Activated CD4-positive, alpha-beta T cell treated with anti-CD3 and anti-CD28 coated beads for 4 hours (primary cell): ENCODE measurements at regions not wholly inside any gene's neighbourhood (a gene's known extent, or its start where the extent isn't known, plus 50 kb on each side); places are given as distances from the start of the nearest gene placed in this dataset.
"Not testable (repeated sequence)": the region's sequence is repeated elsewhere in the genome, so short reads cannot be mapped to it uniquely, and the experiment has no call there.

ENCODE experiments used
- DNase-seq, 2 donors: peaks; one replicate each; pipeline ENCODE4 v3.0.0-alpha.2; 2020

DNA sequence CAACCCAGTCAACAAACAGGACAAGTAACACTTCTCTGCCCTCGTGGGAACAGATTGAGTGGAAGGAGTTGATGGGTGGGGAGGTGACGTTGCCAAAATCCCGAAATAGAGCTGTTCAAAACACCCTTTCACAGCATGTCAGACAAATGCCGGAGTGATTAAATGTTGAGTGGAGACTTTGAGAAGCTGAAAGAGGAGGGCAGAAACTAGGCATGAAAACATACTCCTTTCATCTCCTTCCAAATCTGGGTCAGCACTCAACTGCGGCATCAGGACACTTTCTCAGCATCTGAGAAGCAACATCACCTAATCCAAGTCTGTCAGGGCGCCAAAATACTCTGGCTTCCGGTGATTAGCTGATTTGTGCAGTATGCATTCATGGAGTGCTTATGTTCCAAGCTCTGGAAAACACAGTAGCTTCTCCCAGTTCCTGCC is 51.5 kb upstream of the MRI1 start:
- DNase-seq: no peak

DNA sequence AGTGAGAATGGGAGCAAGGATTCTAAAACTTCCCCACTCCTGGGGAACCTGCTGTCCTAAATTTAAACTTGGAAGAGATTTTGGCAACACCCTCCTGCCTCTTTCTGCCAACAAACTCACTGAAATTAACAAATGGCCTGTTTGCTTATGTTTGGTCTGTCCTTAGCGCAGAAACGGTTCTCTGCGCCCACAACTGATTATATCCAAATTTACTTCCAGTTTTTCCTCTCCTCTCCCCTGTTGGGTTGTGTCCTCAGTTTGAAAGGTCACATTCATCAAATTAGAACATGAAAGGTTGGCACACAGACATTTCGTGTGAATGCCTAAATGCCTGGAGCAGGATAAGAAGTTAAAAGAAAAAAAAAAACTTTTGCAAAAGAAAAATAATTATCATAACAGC is 56.4 kb upstream of the MRI1 start:
- DNase-seq: no peak

DNA sequence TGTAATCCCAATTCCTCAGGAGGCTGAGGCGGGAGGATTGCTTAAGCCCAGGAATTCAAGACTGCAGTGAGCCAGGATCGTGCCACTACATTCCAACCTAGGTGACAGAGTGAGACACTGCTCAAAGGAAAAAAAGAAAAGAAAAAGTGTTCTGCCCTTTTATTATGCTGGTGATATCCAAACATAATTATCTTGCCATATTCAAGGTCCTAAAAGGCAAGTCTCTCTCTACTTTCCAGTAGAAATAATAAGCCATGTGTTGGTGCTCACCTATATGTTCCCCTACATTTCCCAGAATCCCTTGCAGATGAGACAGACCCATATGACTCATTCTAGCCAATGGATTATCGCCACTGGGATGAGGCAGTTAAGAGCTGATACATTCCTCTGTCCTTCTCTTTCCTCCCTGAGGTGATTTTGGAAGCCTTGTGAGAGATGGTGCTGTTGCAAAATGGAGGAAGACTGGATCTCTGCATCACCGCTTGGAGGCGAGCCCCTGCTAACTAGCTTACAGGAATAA is 58.3 kb upstream of the MRI1 start:
- no peak for DNase-seq

DNA sequence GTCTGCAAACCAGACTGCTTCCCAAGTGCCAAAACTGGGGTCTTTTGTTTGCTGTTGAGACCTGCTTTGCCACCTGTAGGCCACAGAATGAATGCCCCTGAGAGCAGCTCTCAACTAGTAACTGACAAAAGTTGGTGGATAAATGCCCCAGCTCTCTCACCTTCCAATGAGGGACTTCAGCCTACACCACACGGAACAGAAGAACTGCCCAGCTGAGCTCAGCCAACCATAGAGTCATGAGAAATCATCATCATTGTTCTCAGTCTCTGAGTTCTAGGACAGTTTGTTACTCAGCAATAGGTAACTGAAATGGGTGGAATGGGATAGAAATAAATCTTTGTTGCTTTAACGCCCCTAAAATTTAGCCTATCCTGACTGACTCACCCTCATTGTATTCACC is 59.1 kb upstream of the MRI1 start:
- no peak for DNase-seq

DNA sequence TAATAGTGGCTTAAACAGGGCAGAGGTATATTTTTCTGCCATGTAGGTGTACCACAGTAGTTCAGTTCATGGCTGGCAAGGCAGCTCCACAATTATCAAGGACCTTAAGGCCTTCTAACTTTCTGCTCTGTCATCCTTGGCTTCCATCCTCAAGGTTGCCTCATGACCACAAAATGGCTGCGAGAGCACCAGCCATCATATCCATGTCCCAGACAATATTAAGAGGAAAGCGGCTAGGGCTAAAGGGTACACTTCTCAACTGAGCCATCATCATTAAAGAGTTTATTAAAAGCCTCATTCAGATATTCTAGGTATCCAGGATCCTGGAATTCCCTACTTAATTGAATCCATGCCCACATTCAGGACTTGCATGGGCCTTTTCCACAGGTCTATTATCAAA is 62.7 kb upstream of the MRI1 start:
- no peak for DNase-seq

DNA sequence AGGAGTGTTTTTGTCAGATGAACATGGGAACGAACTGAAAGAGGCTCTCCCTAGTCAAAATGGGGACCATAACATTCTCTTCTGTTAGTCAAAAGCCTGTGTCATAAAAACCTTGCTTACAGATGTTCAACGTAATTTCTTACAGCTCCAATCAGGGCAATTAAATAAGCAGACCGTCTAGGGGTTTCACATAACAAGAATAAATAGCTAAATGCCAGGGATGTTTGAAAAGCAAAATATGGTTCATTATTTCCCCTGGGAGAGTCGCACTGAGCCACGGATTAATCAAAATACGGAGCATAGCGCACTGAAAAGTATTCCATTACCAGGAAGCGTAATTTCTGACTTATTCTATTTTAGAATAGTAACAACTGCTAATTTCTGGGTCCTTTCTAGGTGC is 63.7 kb upstream of the MRI1 start:
- DNase-seq: no peak

DNA sequence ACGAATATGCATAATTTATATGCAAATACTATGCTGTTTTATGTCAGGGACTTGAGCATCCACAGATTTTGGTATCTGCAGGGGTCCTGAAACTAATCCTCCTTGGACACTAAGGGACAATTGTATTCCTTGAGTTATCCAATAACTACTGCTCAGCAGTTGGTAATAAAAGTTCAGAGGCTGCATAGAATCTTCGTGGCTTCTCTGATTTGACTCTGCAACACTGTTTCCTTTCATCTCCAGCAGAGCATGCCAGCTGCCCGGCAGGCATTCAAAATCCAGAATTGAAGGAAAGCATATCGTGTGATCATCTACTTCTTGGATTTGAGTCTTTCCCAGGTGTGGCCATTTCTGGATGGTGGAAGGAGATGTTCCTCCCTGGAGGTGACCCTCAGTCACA is 64.5 kb upstream of the MRI1 start:
- DNase-seq: no peak

DNA sequence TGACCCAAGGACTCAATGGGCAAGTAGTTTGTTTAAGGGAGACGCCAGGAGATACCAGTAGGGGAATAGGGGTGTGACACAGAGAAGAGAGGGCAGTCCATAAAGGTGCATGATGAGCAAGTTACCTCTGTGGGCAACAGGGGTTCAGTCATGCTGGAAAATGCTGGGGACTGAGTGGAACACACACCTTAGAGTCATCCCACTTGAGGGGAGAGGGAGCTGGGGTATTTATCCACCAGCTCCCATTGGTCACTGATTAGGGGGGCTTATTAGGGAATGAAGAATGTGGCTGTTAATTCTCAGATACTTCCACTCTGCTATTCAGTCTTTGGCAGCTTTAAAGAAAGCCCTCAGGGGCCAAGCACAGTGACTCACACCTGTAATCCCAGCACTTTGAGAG is 67.5 kb upstream of the MRI1 start:
- no peak for DNase-seq

DNA sequence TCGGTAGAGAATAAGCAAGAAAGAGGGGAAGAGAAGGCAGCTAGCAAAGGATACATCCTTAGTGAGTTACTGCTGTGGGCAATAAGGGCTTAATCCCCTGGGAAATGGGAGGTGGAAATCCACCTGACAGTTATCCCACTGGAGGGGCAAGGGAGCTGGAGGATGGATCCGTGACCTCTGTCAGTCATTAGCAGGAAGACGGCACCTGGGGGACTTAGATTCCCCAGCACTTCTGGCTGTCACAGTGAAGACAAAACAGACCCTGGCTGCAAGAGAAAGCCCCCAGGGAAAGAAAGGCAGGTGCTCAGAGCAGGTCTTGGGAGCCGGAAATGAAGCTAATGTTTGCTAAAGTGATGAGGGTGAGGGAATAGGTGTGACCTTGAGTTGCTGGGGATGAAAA is 70.4 kb upstream of the MRI1 start:
- no peak for DNase-seq

DNA sequence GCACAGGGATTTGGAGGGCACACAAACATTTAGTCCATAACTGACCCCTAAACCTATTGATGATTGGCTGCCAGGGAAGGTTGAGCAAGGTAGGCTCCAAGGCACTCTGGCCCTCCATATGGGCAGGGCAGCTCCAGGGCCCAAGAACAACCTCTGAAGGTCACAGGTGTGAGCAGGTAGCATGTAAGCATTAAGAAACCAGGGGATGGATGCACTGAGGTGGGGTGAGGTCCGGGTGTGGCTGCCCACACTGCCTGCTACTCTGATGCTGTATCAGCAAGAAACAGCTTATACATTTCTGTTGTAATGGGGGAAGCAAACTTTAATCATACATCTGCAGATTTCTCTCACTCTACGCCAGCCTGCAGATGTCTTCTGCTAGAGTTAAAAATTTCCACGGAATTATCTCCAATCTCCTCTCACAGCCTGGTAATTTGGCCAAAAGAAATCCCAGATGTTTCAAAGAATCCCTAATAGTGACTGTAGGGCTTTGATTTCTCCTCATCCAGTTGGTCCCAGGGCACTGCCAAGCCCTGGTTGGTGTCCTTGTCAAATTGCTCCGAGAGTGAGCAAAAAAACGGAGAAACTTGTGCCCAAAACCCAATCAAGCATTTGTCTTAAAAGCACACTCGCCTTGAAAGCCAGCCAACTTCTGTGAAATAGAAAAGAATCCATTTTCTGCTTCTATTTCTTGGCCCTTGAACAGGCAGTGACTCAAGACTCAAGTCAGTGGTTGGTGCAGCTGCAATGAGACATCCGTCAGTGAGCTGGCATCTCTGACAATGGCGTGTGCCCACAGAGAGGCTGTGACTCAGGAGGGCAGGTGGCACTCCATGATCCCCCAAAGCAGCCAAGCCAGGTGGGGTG is 72.5 kb upstream of the MRI1 start:
- DNase-seq: no peak

DNA sequence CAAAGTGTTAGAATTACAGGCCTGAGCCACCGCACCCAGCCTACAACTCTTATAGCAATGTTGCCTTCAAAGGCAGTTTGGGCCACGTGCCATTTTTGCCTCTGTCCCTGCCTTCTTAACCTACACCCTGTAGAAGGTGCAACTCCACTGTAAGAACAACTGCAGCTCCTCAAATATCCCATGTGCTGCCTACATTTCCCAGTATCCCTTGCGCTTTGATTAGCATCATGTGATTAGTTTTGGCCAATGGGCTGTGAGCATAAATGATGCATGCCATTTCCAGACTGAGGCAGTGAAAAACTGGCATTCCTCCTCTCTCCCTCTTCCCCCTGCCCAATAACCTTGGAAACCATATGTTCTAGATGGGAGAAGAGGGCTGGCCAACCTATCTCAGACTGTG is 75.2 kb upstream of the MRI1 start:
- no peak for DNase-seq

DNA sequence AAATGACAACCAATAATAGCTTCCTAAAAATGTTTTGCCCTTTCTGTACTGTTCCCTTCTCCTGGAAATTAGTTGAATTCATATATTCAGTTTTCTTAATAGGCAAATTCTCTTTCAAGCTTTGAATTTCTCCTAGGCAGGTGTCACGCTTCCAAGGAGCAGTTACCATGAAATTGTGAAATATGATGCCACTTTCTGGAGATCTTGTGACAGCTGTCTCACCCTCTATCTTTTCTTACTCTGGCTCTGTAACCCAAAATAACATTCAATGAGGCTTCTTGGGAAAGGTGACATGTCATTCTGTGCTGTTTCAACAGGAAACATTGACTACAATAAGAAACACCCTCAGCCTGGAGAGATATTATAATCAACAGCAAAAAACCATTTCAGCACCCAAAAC is 80.3 kb upstream of the MRI1 start:
- DNase-seq: no peak

DNA sequence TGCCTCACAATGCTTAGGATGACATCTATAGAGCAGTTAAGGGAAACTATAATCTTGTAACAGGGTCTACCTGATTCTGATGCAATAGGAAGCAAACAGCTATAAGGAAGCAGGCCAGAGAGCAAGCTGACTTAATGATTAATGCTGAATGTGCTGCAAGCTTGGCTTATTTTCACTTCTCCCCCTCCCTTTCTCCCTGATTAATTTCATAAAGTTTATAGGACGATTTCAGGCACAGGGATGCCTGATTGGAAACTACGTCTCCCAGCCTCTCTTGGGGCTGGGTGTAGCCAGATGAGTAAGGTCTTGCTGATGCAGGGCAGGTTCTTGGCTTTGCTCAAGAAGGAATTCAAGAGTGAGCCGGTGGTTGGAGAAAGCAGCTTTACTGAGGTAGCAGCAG is 82.8 kb upstream of the MRI1 start:
- no peak for DNase-seq

DNA sequence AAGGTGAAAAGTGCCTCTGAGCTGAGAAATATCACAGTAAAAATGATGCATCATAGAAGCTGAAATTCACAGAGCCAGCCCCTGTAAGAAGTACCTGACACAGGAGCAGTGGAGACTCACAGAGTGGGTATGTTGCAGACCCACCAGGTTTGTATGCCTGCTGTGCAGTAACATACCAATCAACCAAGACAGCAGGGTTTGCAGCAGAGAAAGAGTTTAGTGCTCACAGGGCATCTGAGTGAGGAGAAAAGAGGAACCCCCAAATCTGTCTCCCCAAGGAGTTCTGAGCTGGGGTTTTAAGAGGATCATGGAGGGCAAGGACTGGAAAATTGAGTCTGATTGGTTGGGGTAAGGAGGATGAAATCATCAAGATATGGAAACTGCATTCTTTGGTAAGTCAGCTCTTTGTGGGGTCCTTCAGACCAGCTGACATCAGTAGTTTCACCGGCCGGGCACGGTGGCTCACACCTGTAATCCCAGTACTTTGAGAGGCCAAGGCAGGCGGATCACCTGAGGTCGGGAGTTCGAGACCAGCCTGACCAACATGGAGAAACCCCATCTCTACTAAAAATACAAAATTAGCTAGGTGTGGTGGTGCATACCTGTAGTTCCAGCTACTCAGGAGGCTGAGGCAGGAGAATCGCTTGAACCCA is 83.5 kb upstream of the MRI1 start:
- DNase-seq: not testable (repeated sequence)

DNA sequence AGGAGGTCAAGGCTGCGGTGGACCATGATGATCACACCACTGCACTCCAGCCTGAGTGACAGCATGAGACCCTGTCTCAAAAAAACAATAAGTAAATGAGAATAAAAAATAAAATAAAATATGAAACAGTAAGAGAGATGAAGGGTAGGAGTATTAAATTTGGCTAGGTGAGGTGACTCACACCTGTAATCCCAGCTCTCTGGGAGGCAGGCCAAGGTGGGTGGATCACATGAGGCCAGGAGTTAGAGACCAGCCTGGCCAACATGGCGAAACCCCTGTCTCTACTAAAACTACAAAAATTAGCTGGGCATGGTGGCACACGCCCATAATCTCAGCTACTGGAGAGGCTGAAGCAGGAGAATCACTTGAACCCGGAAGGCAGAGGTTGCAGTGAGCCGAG is 87.4 kb upstream of the MRI1 start:
- not testable (repeated sequence) for DNase-seq

DNA sequence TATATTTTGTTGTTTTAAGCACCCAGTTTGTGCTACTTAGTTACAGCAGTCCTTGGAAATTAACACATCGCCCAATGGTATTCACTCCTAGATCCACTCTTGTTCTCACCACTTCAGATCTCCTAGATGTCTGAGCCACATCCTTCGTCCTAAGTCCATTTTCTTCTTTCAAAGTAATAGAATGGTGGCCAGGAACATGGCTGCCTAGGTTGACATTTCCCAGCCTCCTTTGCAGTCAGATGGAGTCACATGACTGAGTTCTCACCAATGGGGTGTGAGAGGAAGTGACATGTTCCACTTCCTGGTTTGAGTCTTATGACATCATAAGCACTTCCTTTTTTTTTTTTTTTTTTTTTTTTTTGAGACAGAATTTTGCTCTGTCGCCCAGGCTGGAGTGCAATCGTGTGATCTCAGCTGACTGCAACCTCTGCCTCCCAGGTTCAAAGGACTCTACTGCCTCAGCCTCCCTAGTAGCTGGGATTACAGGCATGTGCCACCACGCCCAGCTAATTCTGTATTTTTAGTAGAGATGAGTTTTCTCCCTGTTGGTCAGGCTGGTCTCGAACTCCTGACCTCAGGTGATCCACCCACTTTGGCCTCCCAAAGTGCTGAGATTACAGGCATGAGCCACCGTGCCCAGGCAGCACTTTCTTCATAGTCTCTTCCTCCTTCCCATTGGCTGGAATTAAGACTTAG is 91.7 kb upstream of the MRI1 start:
- DNase-seq: not testable (repeated sequence)

DNA sequence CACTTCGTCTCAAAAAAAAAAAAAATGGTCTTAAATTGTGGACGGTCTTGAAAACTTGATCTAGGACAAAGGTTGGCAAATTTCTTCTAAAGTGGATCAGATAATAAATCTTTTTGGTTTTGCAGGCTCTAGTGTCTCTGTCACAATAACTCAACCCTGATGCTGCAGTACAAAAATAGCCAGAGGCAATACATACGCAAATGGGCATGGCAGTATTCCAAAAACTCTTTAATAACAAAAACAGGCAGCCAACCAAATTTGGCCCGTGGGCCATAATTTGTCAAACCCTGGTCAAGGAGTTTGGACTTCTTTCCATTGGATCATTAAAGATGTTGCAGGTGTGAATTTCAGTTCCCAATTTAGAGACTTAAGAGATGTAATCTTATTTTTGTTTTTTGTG is 93.5 kb upstream of the MRI1 start:
- DNase-seq: no peak

DNA sequence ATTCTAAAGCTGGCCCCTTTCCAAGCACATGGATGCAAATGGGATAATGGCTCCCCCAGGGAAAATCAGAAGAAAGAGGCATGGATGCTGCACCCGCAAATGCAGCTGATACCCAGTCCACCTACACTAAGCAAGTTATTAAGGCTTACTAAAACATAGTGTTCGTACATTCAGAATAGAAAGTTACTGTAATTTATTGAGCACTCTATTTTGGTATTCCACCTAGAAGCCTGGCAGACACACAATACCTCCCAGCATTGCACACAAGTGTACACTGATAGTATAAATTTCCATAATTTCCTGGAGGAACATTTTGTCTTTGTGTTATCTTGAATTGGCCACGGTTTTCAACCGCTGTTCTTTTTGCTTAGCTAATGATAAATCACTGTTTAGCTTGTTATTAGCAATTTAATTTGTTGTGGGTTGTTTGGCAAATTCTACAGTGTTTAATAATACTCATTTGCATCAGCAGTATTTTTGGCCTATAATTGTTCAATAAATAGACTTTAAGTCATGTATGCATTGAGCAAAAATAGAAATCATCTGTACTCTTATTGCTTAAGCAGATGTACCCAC is 94.5 kb upstream of the MRI1 start:
- DNase-seq: no peak

DNA sequence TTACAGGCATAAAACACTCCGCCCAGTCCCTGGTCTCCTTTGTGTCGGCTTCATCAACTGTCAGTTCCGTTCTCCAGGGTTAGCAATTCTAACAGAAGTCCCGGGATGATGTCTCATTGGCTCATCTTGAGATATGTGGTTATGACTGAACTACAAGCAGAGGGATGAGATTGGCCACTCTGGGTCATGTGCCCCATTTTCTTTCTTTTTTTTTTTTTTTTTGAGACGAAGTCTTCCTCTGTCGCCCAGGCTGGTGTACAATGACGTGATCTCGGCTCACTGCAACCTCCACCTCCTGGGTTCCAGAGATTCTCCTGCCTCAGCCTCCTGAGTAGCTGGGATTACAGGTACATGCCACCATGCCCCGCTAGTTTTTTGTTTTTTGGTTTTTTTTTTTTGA is 95.4 kb upstream of the MRI1 start:
- DNase-seq: no peak

DNA sequence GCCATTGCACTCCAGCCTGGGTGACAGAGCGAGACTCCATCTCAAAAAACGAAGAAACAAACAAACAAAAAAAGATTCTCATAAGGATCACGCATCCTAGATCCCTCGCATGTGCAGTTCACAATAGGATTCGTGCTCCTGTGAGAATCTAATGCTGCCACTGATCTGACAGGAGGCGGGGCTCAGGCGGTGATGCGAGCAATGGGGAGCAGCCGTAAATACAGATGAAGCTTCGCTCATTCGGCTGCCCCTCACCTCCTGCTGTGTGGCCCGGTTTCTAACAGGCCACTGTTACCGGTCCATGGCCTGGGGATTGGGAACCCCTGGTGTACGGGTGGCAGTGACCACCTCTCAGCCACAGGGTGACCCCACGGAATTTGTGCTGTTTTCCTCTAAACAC is 98.2 kb upstream of the MRI1 start:
- DNase-seq: no peak

DNA sequence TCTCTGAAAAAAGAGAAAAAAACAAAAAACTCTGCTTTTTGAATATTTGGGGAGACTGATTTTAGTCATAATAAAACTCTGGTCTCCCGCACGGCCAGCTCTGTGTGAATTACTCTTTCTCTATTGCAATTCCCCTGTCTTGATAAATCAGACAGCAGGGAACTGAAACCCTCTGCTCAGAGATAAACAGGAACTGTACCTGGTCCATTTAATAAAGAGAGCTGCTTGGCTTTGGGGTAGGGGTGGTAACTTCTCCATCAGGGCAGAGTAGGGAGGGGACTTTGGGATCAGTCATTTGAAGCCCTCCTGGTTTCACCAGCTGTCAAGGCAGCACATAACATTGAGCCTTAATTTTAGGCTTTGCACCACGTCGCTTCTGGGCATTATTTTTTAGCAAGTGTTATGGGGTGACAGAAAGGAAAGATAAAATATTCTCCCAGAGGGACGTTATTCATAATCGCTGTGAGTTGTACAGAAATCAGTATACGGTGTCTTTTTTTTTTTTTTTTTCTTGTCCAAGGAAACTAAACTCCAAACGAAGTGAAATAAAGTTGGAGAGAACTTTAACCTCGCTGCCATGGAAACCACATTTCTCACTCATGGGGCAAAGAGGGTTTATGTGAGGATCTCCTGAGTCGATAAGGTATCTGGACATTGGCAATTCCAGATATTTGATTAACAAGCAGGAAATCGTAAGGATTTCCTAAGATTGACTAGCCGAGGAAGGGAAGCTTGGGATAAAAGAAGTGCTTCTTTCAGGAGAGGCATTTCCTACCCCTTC is 99.0 kb upstream of the MRI1 start:
- DNase-seq: no peak

DNA sequence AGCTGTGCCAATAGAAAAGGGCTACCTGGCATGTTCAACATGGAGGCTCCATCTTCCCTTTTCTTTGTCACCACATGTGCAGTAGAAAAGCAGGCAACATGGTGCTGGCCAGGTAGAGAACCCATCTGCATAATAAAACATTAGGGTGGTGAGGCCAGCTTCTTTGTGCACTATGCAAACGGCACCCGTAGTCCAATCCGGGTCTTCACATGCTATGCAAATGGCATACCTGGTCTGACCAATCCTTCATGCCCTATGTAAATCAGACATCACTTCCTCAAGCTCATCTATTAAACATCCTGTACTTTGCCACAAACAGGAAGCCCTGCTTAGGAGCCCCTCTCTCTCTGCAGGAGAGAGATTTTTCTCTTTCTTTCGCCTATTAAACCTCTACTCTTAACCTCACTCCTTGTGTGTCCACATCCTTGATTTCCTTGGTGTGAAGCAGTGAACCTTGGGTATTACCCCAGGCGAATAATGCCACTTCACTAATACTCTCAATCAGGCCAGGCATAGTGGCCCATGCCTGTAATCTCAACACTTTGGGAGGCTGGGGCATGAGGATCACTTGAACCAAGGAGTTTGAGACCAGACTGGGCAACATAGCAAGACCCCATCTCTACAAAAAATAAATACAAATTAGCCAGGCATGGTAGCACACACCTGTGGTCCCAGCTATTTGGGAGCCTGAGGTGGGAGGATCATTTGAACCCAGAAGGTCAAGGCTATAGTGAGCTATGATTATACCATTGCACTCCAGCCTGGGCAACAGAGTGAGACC is 111.3 kb upstream of the MRI1 start:
- no peak for DNase-seq
